ENCODE measurements at regions not wholly inside any gene's neighbourhood (a gene's known extent, or its start where the extent isn't known, plus 50 kb on each side); places are given as distances from the start of the nearest gene placed in this dataset.

DNA sequence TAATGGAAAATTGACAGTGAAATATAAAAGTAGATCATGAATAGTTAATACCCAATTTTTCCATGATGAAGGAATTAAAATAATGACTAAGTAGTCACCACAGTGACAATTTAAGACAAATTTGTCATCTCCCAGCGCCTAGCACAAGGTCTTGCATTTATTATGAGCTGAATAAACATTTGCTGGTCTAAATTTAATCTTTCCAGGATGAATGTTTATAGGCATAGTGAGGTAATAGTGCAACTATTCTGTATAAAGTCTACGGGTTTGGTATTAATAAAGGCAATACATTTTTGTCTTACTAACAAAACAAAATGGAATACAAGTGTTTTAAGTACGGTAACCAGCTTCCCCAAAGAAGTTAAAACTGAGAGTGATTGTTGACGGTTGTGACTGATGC is 209.3 kb downstream of the CD47 start:
- TF ChIP-seq, protein P1, sequence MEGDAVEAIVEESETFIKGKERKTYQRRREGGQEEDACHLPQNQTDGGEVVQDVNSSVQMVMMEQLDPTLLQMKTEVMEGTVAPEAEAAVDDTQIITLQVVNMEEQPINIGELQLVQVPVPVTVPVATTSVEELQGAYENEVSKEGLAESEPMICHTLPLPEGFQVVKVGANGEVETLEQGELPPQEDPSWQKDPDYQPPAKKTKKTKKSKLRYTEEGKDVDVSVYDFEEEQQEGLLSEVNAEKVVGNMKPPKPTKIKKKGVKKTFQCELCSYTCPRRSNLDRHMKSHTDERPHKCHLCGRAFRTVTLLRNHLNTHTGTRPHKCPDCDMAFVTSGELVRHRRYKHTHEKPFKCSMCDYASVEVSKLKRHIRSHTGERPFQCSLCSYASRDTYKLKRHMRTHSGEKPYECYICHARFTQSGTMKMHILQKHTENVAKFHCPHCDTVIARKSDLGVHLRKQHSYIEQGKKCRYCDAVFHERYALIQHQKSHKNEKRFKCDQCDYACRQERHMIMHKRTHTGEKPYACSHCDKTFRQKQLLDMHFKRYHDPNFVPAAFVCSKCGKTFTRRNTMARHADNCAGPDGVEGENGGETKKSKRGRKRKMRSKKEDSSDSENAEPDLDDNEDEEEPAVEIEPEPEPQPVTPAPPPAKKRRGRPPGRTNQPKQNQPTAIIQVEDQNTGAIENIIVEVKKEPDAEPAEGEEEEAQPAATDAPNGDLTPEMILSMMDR (IDR thresholded peaks at IDR 0.05; ENCODE audit: low read depth, low read length), result no peak
- TF ChIP-seq, protein P2, sequence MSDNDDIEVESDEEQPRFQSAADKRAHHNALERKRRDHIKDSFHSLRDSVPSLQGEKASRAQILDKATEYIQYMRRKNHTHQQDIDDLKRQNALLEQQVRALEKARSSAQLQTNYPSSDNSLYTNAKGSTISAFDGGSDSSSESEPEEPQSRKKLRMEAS (IDR thresholded peaks at IDR 0.05; ENCODE audit: low read depth, low read length), result no peak
- TF ChIP-seq MYC (IDR thresholded peaks at IDR 0.05; ENCODE audit: low read depth, low read length) (no peak), POLR2A (IDR thresholded peaks at IDR 0.05; ENCODE audit: extremely low read depth, insufficient read length) (no peak)
- DNase-seq (ENCODE audit: low read depth), result no peak
- H3K4me3 ChIP-seq (ENCODE audit: low read depth, low read length), result no peak overlapping the region

DNA sequence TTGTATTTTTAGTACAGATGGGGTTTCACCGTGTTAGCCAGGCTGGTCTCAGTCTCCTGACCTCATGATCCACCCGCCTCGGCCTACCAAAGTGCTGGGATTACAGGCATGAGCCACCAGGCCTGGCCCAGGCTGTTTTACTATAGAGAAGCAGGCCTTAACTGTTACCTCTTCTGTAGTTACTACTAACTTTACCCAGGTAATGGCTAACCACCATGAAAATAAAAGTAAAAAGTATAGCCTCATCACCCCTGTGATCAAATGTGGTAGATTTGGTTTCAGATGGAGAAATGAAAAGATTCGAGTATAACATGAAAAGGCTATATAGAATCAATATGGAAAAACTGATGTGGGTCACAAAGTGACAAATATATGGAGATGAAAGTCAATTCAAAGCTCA is 210.1 kb downstream of the CD47 start:
- H3K4me3 ChIP-seq (ENCODE audit: low read depth, low read length), result no peak overlapping the region
- TF ChIP-seq POLR2A (IDR thresholded peaks at IDR 0.05; ENCODE audit: extremely low read depth, insufficient read length) (no peak), MYC (IDR thresholded peaks at IDR 0.05; ENCODE audit: low read depth, low read length) (no peak)
- TF ChIP-seq, protein P2 (IDR thresholded peaks at IDR 0.05; ENCODE audit: low read depth, low read length), result no peak
- TF ChIP-seq, protein P1 (IDR thresholded peaks at IDR 0.05; ENCODE audit: low read depth, low read length), result no peak
- DNase-seq (ENCODE audit: low read depth), result no peak

DNA sequence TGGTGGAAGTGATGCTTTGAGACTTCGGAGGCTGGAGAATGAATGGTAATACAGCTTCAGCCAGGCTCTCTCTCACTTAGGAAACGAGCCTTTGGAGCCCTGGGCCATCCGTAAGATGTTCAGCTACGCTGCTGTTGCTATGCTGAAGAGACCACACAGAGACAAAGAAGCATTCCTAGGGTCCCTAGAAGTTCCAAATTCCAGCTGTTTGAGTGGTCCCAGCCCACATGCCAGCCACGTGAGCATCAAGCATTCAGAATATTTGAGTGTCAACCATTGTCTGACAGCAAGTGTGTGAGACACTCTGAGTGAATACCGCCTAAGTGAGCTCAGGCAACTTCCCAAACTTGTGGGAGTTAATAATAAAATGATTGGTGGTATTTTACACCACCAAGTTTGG is 212.9 kb downstream of the CD47 start:
- no peak for TF ChIP-seq MYC (IDR thresholded peaks at IDR 0.05; ENCODE audit: low read depth, low read length)
- TF ChIP-seq, protein P1 (IDR thresholded peaks at IDR 0.05; ENCODE audit: low read depth, low read length), result no peak
- no peak for TF ChIP-seq POLR2A (IDR thresholded peaks at IDR 0.05; ENCODE audit: extremely low read depth, insufficient read length)
- TF ChIP-seq, protein P2 (IDR thresholded peaks at IDR 0.05; ENCODE audit: low read depth, low read length), result no peak
- DNase-seq (ENCODE audit: low read depth), result no peak
- no peak overlapping the region for H3K4me3 ChIP-seq (ENCODE audit: low read depth, low read length)

DNA sequence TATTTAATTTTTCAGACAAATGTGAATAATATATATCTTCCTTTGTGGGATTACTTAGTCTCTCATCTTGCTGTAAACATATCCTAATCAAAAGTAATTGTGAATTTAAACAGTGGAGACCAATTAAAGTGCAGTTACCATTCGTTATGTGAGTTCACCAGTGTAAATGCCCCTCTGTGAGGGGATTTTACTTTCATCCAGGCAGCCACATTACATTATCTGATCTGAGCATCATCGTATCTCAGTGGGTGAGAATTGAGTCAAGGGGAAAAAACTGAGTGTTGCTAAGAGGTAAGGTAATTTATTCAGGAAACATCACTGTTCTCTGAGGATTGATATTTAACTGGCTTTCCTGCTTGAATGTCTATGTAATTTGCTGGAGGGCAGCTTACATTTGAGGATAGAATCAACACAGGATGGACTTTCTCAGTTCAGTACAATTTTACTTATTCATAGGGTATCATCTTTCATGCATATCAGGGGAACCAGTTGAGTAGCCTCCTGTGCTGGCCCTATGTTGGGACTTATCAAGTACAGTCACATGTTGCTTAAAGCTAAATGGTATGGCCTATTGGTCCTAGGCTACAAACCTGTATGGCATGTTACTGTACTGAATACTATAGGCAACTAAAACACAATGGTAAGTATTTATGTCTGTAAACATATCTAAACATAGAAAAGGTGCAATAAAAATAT is 219.7 kb downstream of the CD47 start:
- TF ChIP-seq POLR2A (IDR thresholded peaks at IDR 0.05; ENCODE audit: extremely low read depth, insufficient read length) (no peak), MYC (IDR thresholded peaks at IDR 0.05; ENCODE audit: low read depth, low read length) (no peak)
- TF ChIP-seq, protein P2 (IDR thresholded peaks at IDR 0.05; ENCODE audit: low read depth, low read length), result no peak
- TF ChIP-seq, protein P1 (IDR thresholded peaks at IDR 0.05; ENCODE audit: low read depth, low read length), result no peak
- DNase-seq (ENCODE audit: low read depth), result no peak
- no peak overlapping the region for H3K4me3 ChIP-seq (ENCODE audit: low read depth, low read length)

DNA sequence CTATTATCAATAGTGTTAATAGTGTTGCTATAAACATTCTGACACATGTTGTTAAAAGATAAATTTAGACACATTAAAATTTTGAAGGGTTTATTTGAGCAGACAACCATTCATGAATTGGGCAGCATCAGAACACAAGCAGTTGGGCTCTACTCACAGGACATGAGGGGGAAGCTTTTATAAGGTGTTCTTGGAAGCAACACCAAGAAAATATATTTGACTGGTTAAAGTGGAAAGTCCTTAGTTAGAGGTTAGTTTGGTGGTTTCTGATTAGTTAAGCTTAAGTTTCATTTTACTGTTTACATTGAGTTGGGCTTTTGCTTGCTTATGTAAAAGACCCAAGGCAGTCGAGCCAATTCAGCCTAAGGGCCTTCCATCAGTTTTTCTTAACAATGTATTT is 220.7 kb downstream of the CD47 start:
- no peak overlapping the region for H3K4me3 ChIP-seq (ENCODE audit: low read depth, low read length)
- no peak for DNase-seq (ENCODE audit: low read depth)
- TF ChIP-seq, protein P1 (IDR thresholded peaks at IDR 0.05; ENCODE audit: low read depth, low read length), result no peak
- TF ChIP-seq, protein P2 (IDR thresholded peaks at IDR 0.05; ENCODE audit: low read depth, low read length), result no peak
- TF ChIP-seq MYC (IDR thresholded peaks at IDR 0.05; ENCODE audit: low read depth, low read length) (no peak), POLR2A (IDR thresholded peaks at IDR 0.05; ENCODE audit: extremely low read depth, insufficient read length) (no peak)
